Esophagus squamous epithelium (tissue), 4 donors: ENCODE measurements at regions not wholly inside any gene's neighbourhood (a gene's known extent, or its start where the extent isn't known, plus 50 kb on each side); places are given as distances from the start of the nearest gene placed in this dataset.

ENCODE experiments used
- CTCF ChIP-seq, 6 experiments: fragments of 450-650 bp in 4 of 6; fragments of 200-600 bp in 2 of 6; sonication (generic) in 2 of 6; IDR thresholded peaks; one replicate each; pipeline ENCODE4 v1.5.1; 2016 to 2019; ENCODE audit warnings: antibody characterized with exemption in 6 of 6, mild to moderate bottlenecking in 4 of 6, moderate library complexity in 4 of 6
- POLR2A ChIP-seq, 4 donors: fragments of 450-650 bp; IDR thresholded peaks; one replicate each; pipeline ENCODE4 v1.6.1; 2017; ENCODE audit warnings: antibody characterized with exemption in 4 of 4, mild to moderate bottlenecking in 4 of 4, moderate library complexity in 3 of 4

DNA sequence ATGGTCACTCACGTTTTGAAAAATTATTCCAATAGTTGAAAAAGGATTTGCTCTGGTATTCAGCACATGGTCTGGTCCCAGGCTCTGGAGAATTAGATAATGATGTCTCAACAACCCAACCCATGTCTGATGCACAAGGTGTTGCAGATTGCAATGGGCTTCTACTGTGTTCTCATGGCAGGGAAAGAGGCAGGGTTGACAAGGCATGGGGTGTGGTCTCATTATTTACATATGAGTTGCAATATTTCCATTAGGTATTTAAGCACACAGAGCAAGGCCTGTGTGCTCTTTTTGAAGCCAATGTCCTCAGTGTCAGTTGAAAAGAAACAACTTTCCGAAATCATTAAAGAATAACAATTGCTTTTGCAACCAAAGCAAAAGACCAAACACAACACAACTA is 381.9 kb upstream of the PBX1 start:
- TF ChIP-seq CTCF (IDR thresholded peaks at IDR 0.05) = no peak
- TF ChIP-seq POLR2A (IDR thresholded peaks at IDR 0.05) = no peak
